ENCODE measurements at regions not wholly inside any gene's neighbourhood (a gene's known extent, or its start where the extent isn't known, plus 50 kb on each side); places are given as distances from the start of the nearest gene placed in this dataset.

GRCh38 chr4:116734178-116734577, 351.2 kb downstream of the TRAM1L1 start:
- TF ChIP-seq CTCF (IDR thresholded peaks at IDR 0.05; ENCODE audit: insufficient read depth, low read length), result no peak
- H3K4me3 ChIP-seq (ENCODE audit: low read depth, low read length), result no peak overlapping the region

GRCh38 chr4:116733370-116733769, 352.0 kb downstream of the TRAM1L1 start:
- no peak for DNase-seq (ENCODE audit: low read depth)
- no peak overlapping the region for H3K4me3 ChIP-seq (ENCODE audit: low read depth, low read length)
- no peak for TF ChIP-seq CTCF (IDR thresholded peaks at IDR 0.05; ENCODE audit: insufficient read depth, low read length)

More at GRCh38 chr4:116734178-116734577, 351.2 kb downstream of the TRAM1L1 start:
- DNase-seq (ENCODE audit: low read depth), result no peak

- TF ChIP-seq CTCF (IDR thresholded peaks at IDR 0.05; ENCODE audit: insufficient read depth, low read length), result no peak
- no peak overlapping the region for H3K4me3 ChIP-seq (ENCODE audit: low read depth, low read length)
- no peak for DNase-seq (ENCODE audit: low read depth)
These were observed 358.9 kb downstream of the TRAM1L1 start for GRCh38 chr4:116726523-116726922.

- DNase-seq (ENCODE audit: low read depth), result no peak
- TF ChIP-seq CTCF (IDR thresholded peaks at IDR 0.05; ENCODE audit: insufficient read depth, low read length), result no peak
- no peak overlapping the region for H3K4me3 ChIP-seq (ENCODE audit: low read depth, low read length)
These were observed 361.1 kb downstream of the TRAM1L1 start for GRCh38 chr4:116724249-116724648.

DNA sequence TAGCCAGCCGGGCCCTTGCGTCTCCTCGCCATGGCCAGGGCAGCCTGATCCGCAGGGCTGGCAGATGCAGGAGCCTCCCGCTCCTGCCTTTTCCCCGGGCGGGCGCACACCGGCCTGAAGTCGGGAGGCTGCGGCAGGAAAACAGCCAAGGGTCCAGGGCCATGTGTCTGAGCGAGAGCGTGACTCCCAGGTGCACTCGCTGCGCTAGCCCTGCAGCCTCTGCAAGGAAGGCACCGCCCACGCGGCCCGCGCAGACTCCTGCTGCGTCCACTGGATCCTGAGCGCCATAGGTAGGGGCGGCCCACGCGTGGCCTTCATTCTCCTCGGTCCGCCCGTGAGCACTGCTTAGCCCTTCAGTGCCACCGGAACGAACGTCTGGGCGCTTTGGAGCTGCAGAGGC, 379.9 kb downstream of the TRAM1L1 start:
- TF ChIP-seq CTCF (IDR thresholded peaks at IDR 0.05; ENCODE audit: insufficient read depth, low read length), result no peak
- H3K4me3 ChIP-seq (ENCODE audit: low read depth, low read length), result no peak overlapping the region
- DNase-seq (ENCODE audit: low read depth), result no peak

DNA sequence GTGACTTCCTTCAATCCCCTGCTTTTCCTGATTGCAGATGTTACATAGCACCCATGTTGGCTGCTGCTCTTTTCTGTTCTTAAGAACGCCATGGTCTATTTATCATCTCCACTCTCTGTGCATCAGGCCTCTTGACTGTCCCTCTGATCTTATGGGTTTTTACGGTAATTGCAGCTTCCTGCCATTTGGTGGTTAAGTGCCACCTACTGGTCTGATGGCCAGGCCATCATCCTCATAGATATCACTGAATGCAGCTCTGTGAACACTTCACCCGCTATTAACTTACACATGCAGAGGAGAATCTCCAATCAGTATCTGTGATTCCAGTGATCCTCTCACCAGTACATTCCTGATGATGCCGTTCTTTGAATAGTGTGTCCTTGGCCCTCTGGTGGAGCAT, 382.4 kb downstream of the TRAM1L1 start:
- no peak for TF ChIP-seq CTCF (IDR thresholded peaks at IDR 0.05; ENCODE audit: insufficient read depth, low read length)
- H3K4me3 ChIP-seq (ENCODE audit: low read depth, low read length), result no peak overlapping the region
- DNase-seq (ENCODE audit: low read depth), result no peak

GRCh38 chr4:116688536-116688935, 396.8 kb downstream of the TRAM1L1 start:
- no peak for DNase-seq (ENCODE audit: low read depth)
- TF ChIP-seq CTCF (IDR thresholded peaks at IDR 0.05; ENCODE audit: insufficient read depth, low read length), result no peak
- H3K4me3 ChIP-seq (ENCODE audit: low read depth, low read length), result no peak overlapping the region

All from fibroblast of the aortic adventitia (primary cell).